Neural progenitor cell (in vitro differentiated cells): ENCODE measurements at regions not wholly inside any gene's neighbourhood (a gene's known extent, or its start where the extent isn't known, plus 50 kb on each side); places are given as distances from the start of the nearest gene placed in this dataset.

ENCODE experiments used
- EZH2 ChIP-seq: fragments of 200-600 bp; sonication (generic); IDR thresholded peaks from 2 replicates; pipeline ENCODE4 v1.6.1; 2017; ENCODE audit warnings: antibody characterized with exemption, mild to moderate bottlenecking, moderate library complexity
- EZH2phosphoT487 ChIP-seq: fragments of 200-600 bp; sonication (generic); IDR thresholded peaks from 2 replicates; pipeline ENCODE4 v1.6.1; 2017; ENCODE audit warnings: antibody characterized with exemption
- TF ChIP-seq, protein P1 (sequence below): fragments of 200-600 bp; sonication (generic); IDR thresholded peaks from 2 replicates; pipeline ENCODE4 v1.5.1; 2017; ENCODE audit warnings: antibody characterized with exemption, mild to moderate bottlenecking

- TF ChIP-seq, protein P1, sequence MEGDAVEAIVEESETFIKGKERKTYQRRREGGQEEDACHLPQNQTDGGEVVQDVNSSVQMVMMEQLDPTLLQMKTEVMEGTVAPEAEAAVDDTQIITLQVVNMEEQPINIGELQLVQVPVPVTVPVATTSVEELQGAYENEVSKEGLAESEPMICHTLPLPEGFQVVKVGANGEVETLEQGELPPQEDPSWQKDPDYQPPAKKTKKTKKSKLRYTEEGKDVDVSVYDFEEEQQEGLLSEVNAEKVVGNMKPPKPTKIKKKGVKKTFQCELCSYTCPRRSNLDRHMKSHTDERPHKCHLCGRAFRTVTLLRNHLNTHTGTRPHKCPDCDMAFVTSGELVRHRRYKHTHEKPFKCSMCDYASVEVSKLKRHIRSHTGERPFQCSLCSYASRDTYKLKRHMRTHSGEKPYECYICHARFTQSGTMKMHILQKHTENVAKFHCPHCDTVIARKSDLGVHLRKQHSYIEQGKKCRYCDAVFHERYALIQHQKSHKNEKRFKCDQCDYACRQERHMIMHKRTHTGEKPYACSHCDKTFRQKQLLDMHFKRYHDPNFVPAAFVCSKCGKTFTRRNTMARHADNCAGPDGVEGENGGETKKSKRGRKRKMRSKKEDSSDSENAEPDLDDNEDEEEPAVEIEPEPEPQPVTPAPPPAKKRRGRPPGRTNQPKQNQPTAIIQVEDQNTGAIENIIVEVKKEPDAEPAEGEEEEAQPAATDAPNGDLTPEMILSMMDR = no peak
- TF ChIP-seq EZH2 = no peak
- no peak for TF ChIP-seq EZH2phosphoT487
Measured at GRCh38 chr5:115414406-115415142, 118.1 kb upstream of the CCDC112 start.
